HUES64 (cell line): ENCODE measurements at regions not wholly inside any gene's neighbourhood (a gene's known extent, or its start where the extent isn't known, plus 50 kb on each side); places are given as distances from the start of the nearest gene placed in this dataset.

Experiments used
- H3K27ac ChIP-seq: 2 replicates; pipeline ENCODE4 v1.7.0; 2013; ENCODE audit warnings: low read depth, low read length, inconsistent platforms
- H3K27me3 ChIP-seq: 2 replicates; pipeline ENCODE4 v1.6.1; 2013; ENCODE audit warnings: mild to moderate bottlenecking, low read length; ENCODE audit not compliant: insufficient read depth
- H3K36me3 ChIP-seq: 2 replicates; pipeline ENCODE4 v1.6.1; 2013; ENCODE audit warnings: mild to moderate bottlenecking, low read length; ENCODE audit not compliant: insufficient read depth
- H3K4me1 ChIP-seq: 2 replicates; pipeline ENCODE4 v1.6.1; 2013; ENCODE audit warnings: mild to moderate bottlenecking, low read length, moderate library complexity; ENCODE audit not compliant: insufficient read depth
- H3K4me3 ChIP-seq: 2 replicates; pipeline ENCODE4 v1.5.1; 2013; ENCODE audit warnings: mild to moderate bottlenecking, low read length, moderate library complexity
- H3K9ac ChIP-seq: 2 replicates; pipeline ENCODE4 v1.6.1; 2013; ENCODE audit warnings: mild to moderate bottlenecking, low read depth, low read length
- H3K9me3 ChIP-seq: 2 replicates; pipeline ENCODE4 v1.6.1; 2013; ENCODE audit warnings: low read depth, low read length; ENCODE audit not compliant: insufficient read depth
- WGBS: fragments of 150-250, 120-280 bp; methylation state at CpG from one replicate; pipeline ENCODE4 v1.1.7; 2013; ENCODE audit warnings: missing lambda C conversion rate; 5-methylcytosine and 5-hydroxymethylcytosine counted together

DNA sequence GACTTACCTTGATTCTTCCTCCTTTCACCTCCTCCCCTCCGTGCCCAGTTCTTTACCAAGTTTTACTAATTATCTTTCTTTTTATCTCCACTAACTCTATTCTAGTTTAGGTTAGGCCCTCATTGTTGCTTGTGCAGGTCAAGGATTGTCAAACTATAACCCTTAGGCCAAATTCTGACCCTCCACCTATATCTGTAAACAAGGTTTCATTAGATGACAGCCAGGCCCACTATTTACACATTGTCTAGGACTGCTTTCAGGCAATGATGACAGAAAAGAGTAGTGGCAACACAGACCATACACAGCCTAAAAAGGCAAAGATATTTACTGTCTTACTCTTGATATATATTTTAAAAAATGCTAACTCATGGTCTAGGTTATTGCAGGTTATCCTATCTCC is 212.0 kb downstream of the RAD51AP2 start:
- peaks cover 25% of the 10 kb centered on the region for H3K4me1 ChIP-seq
- H3K4me3 ChIP-seq, result no peak overlapping the region
- H3K36me3 ChIP-seq, result no peaks in the 10 kb centered on the region
- H3K27ac ChIP-seq, result no peak overlapping the region
- no peak overlapping the region for H3K9ac ChIP-seq
- 100% methylated on average over 1 of the region's 1 CpG for WGBS
- H3K27me3 ChIP-seq, result no peaks in the 10 kb centered on the region
- H3K9me3 ChIP-seq, result no peaks in the 10 kb centered on the region

GRCh38 chr2:17303521-17303920 is 214.7 kb downstream of the RAD51AP2 start:
- no peaks in the 10 kb centered on the region for H3K9me3 ChIP-seq
- H3K4me1 ChIP-seq, result peaks cover 20% of the 10 kb centered on the region
- no peak overlapping the region for H3K27ac ChIP-seq
- WGBS, result 65% methylated on average over 2 of the region's 2 CpGs
- no peaks in the 10 kb centered on the region for H3K27me3 ChIP-seq
- H3K36me3 ChIP-seq, result no peaks in the 10 kb centered on the region
- no peak overlapping the region for H3K4me3 ChIP-seq
- no peak overlapping the region for H3K9ac ChIP-seq

- H3K4me3 ChIP-seq, result no peak overlapping the region
- H3K9ac ChIP-seq, result no peak overlapping the region
- 87% methylated on average over 3 of the region's 4 CpGs for WGBS
- no peaks in the 10 kb centered on the region for H3K9me3 ChIP-seq
- H3K36me3 ChIP-seq, result no peaks in the 10 kb centered on the region
- H3K27ac ChIP-seq, result no peak overlapping the region
- H3K4me1 ChIP-seq, result peaks cover 20% of the 10 kb centered on the region
- H3K27me3 ChIP-seq, result no peaks in the 10 kb centered on the region
These were observed 215.2 kb downstream of the RAD51AP2 start for GRCh38 chr2:17303054-17303453.

- 19% methylated on average over 1 of the region's 1 CpG for WGBS
- Histone ChIP-seq H3K36me3 (no peaks in the 10 kb centered on the region), H3K4me1 (peaks cover 20% of the 10 kb centered on the region)
These were observed 216.0 kb downstream of the RAD51AP2 start for GRCh38 chr2:17302281-17302680.

GRCh38 chr2:17301437-17301836 is 216.8 kb downstream of the RAD51AP2 start:
- H3K4me3 ChIP-seq, result no peak overlapping the region
- H3K9me3 ChIP-seq, result no peaks in the 10 kb centered on the region
- 22% methylated on average over 2 of the region's 2 CpGs for WGBS
- H3K27ac ChIP-seq, result peak overlapping the region; percentile 49
- no peaks in the 10 kb centered on the region for H3K36me3 ChIP-seq
- H3K27me3 ChIP-seq, result no peaks in the 10 kb centered on the region
- H3K9ac ChIP-seq, result no peak overlapping the region
- H3K4me1 ChIP-seq, result peaks cover 20% of the 10 kb centered on the region

More at GRCh38 chr2:17302281-17302680, 216.0 kb downstream of the RAD51AP2 start:
- H3K27ac ChIP-seq, result no peak overlapping the region
- H3K9me3 ChIP-seq, result no peaks in the 10 kb centered on the region
- H3K9ac ChIP-seq, result no peak overlapping the region
- no peak overlapping the region for H3K4me3 ChIP-seq
- no peaks in the 10 kb centered on the region for H3K27me3 ChIP-seq

- H3K4me1 ChIP-seq, result peaks cover 20% of the 10 kb centered on the region
- H3K36me3 ChIP-seq, result no peaks in the 10 kb centered on the region
- no peaks in the 10 kb centered on the region for H3K9me3 ChIP-seq
- no peak overlapping the region for H3K4me3 ChIP-seq
- H3K9ac ChIP-seq, result no peak overlapping the region
- H3K27me3 ChIP-seq, result no peaks in the 10 kb centered on the region
- no peak overlapping the region for H3K27ac ChIP-seq
These were observed 218.2 kb downstream of the RAD51AP2 start for GRCh38 chr2:17299891-17300540.

GRCh38 chr2:17298453-17298852 is 219.8 kb downstream of the RAD51AP2 start:
- no peaks in the 10 kb centered on the region for H3K36me3 ChIP-seq
- peaks cover 20% of the 10 kb centered on the region for H3K4me1 ChIP-seq
- no peaks in the 10 kb centered on the region for H3K27me3 ChIP-seq
- WGBS, result 95% methylated on average over 2 of the region's 2 CpGs
- H3K4me3 ChIP-seq, result no peak overlapping the region
- H3K9me3 ChIP-seq, result no peaks in the 10 kb centered on the region
- H3K9ac ChIP-seq, result no peak overlapping the region
- no peak overlapping the region for H3K27ac ChIP-seq

DNA sequence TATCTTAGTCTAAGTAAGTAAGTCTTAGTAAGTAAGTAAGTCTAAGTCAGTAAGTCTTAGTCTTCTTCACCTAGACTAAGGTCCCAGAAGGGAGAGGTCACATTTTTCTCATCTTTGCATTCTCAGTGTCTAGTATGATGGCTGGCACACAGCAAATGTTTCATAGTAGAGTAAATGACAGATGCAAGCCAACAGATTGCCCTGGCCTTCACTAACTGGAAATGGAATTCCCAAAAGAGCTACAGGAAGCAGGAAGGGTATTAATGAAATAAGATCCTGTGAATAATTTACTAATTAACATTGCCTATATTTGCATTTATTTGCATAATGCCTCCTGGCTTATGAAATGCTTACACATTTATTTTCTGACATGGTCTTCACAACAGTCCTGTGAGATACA is 221.6 kb downstream of the RAD51AP2 start:
- Histone ChIP-seq H3K9ac (no peak overlapping the region), H3K4me3 (no peak overlapping the region), H3K4me1 (peaks cover 5% of the 10 kb centered on the region; the same call in 1 of the 2 replicates), H3K36me3 (no peaks in the 10 kb centered on the region), H3K27me3 (no peaks in the 10 kb centered on the region), H3K27ac (no peak overlapping the region), H3K9me3 (no peaks in the 10 kb centered on the region)

DNA sequence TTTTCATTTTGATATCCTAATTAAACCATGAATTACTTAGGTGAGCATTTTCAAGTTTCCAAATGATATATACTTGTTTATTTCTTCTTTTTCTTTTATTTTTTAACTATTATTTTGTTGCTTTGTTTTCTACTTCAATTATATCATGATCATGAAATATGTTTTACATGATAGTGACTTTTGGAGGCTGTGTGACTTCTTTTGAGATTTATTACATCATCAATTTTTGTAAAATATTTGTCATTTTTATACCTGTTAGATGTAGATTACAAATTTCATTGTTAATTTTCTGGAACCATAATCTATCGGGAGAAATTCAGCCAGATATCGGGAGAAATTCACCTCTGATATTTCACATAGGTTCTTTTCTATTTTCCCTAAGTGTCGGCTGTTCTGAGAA is 228.6 kb downstream of the RAD51AP2 start:
- H3K9me3 ChIP-seq, result no peaks in the 10 kb centered on the region
- H3K27ac ChIP-seq, result no peak overlapping the region
- no peak overlapping the region for H3K4me3 ChIP-seq
- H3K4me1 ChIP-seq, result no peaks in the 10 kb centered on the region
- H3K27me3 ChIP-seq, result no peaks in the 10 kb centered on the region
- no peak overlapping the region for H3K9ac ChIP-seq
- 97% methylated on average over 3 of the region's 3 CpGs for WGBS
- H3K36me3 ChIP-seq, result no peaks in the 10 kb centered on the region

GRCh38 chr2:17287183-17287582 is 231.1 kb downstream of the RAD51AP2 start:
- Histone ChIP-seq H3K4me1 (no peaks in the 10 kb centered on the region), H3K36me3 (no peaks in the 10 kb centered on the region), H3K27me3 (no peaks in the 10 kb centered on the region), H3K27ac (no peak overlapping the region), H3K9me3 (no peaks in the 10 kb centered on the region), H3K9ac (no peak overlapping the region), H3K4me3 (no peak overlapping the region)
- WGBS, result 91% methylated on average over 1 of the region's 1 CpG

GRCh38 chr2:17282826-17283225 is 235.4 kb downstream of the RAD51AP2 start:
- H3K27ac ChIP-seq, result no peak overlapping the region
- no peaks in the 10 kb centered on the region for H3K9me3 ChIP-seq
- no peaks in the 10 kb centered on the region for H3K4me1 ChIP-seq
- no peaks in the 10 kb centered on the region for H3K36me3 ChIP-seq
- no peaks in the 10 kb centered on the region for H3K27me3 ChIP-seq
- H3K4me3 ChIP-seq, result no peak overlapping the region
- WGBS, result 95% methylated on average over 5 of the region's 5 CpGs
- no peak overlapping the region for H3K9ac ChIP-seq

GRCh38 chr2:17282245-17282644 is 236.0 kb downstream of the RAD51AP2 start:
- 96% methylated on average over 1 of the region's 1 CpG for WGBS
- no peaks in the 10 kb centered on the region for H3K27me3 ChIP-seq

More at GRCh38 chr2:17282245-17282644, 236.0 kb downstream of the RAD51AP2 start:
- Histone ChIP-seq H3K9ac (no peak overlapping the region), H3K27ac (no peak overlapping the region), H3K4me1 (no peaks in the 10 kb centered on the region), H3K36me3 (no peaks in the 10 kb centered on the region), H3K9me3 (no peaks in the 10 kb centered on the region), H3K4me3 (no peak overlapping the region)
